ENCODE measurements at regions not wholly inside any gene's neighbourhood (a gene's known extent, or its start where the extent isn't known, plus 50 kb on each side); places are given as distances from the start of the nearest gene placed in this dataset.

- no peak for DNase-seq (ENCODE audit: extremely low read depth, insufficient read length)
- TF ChIP-seq CTCF (IDR thresholded peaks at IDR 0.05; ENCODE audit: insufficient read depth, low read length, poor library complexity, severe bottlenecking): no peak
- no peaks in the 10 kb centered on the region for H3K36me3 ChIP-seq (ENCODE audit: control insufficient read depth, insufficient read depth, low read length)
- H3K4me3 ChIP-seq (replicated peaks; ENCODE audit: low read depth, low read length): no peak overlapping the region
- no peaks in the 10 kb centered on the region for H3K27me3 ChIP-seq (replicated peaks; ENCODE audit: control insufficient read depth, insufficient read depth, low read length)
Measured at GRCh38 chr5:167783145-167783817, 508.2 kb upstream of the WWC1 start.

GRCh38 chr5:167785106-167785505 is 506.3 kb upstream of the WWC1 start:
- Histone ChIP-seq H3K27me3 (replicated peaks; ENCODE audit: control insufficient read depth, insufficient read depth, low read length) (no peaks in the 10 kb centered on the region), H3K4me3 (replicated peaks; ENCODE audit: low read depth, low read length) (no peak overlapping the region), H3K36me3 (ENCODE audit: control insufficient read depth, insufficient read depth, low read length) (no peaks in the 10 kb centered on the region)
- DNase-seq (ENCODE audit: extremely low read depth, insufficient read length): no peak
- TF ChIP-seq CTCF (IDR thresholded peaks at IDR 0.05; ENCODE audit: insufficient read depth, low read length, poor library complexity, severe bottlenecking): no peak

GRCh38 chr5:167785901-167786300 is 505.5 kb upstream of the WWC1 start:
- Histone ChIP-seq H3K27me3 (replicated peaks; ENCODE audit: control insufficient read depth, insufficient read depth, low read length) (no peaks in the 10 kb centered on the region), H3K4me3 (replicated peaks; ENCODE audit: low read depth, low read length) (no peak overlapping the region), H3K36me3 (ENCODE audit: control insufficient read depth, insufficient read depth, low read length) (no peaks in the 10 kb centered on the region)
- TF ChIP-seq CTCF (IDR thresholded peaks at IDR 0.05; ENCODE audit: insufficient read depth, low read length, poor library complexity, severe bottlenecking): no peak
- DNase-seq (ENCODE audit: extremely low read depth, insufficient read length): no peak

- TF ChIP-seq CTCF (IDR thresholded peaks at IDR 0.05; ENCODE audit: insufficient read depth, low read length, poor library complexity, severe bottlenecking): no peak
- Histone ChIP-seq H3K36me3 (ENCODE audit: control insufficient read depth, insufficient read depth, low read length) (no peaks in the 10 kb centered on the region), H3K27me3 (replicated peaks; ENCODE audit: control insufficient read depth, insufficient read depth, low read length) (no peaks in the 10 kb centered on the region), H3K4me3 (replicated peaks; ENCODE audit: low read depth, low read length) (no peak overlapping the region)
- no peak for DNase-seq (ENCODE audit: extremely low read depth, insufficient read length)
Measured at GRCh38 chr5:167786871-167787578, 504.4 kb upstream of the WWC1 start.

- no peak for DNase-seq (ENCODE audit: extremely low read depth, insufficient read length)
- TF ChIP-seq CTCF (IDR thresholded peaks at IDR 0.05; ENCODE audit: insufficient read depth, low read length, poor library complexity, severe bottlenecking): no peak
- H3K27me3 ChIP-seq (replicated peaks; ENCODE audit: control insufficient read depth, insufficient read depth, low read length): no peaks in the 10 kb centered on the region
- no peaks in the 10 kb centered on the region for H3K36me3 ChIP-seq (ENCODE audit: control insufficient read depth, insufficient read depth, low read length)
- no peak overlapping the region for H3K4me3 ChIP-seq (replicated peaks; ENCODE audit: low read depth, low read length)
Measured at GRCh38 chr5:167790045-167790444, 501.4 kb upstream of the WWC1 start.
